ENCODE measurements at regions not wholly inside any gene's neighbourhood (a gene's known extent, or its start where the extent isn't known, plus 50 kb on each side); places are given as distances from the start of the nearest gene placed in this dataset.

- TF ChIP-seq POLR2AphosphoS5 (IDR thresholded peaks at IDR 0.05; ENCODE audit: low read depth, low read length) (no peak), POLR2A (IDR thresholded peaks at IDR 0.05; ENCODE audit: low read depth, low read length) (no peak)
Observed at GRCh38 chr20:48019496-48019895, 234.2 kb upstream of the SULF2 start.
